K562 (cell line): ENCODE measurements at regions not wholly inside any gene's neighbourhood (a gene's known extent, or its start where the extent isn't known, plus 50 kb on each side); places are given as distances from the start of the nearest gene placed in this dataset.

Source experiments
- ATAC-seq: fragments of 200-7000 bp; cut with Tn5 transposase; 3 replicates; pipeline ENCODE4 v1.9.1; 2020; ENCODE audit warnings: moderate library complexity
- BruUV-seq: library from RNA; stranded (reverse); fragments of 400-500 nt; replicated peaks from 2 replicates; lab custom pipeline; 2021; lab: Mats Ljungman, UMichigan
- CTCF ChIA-PET: fragments of 300-600 bp; formaldehyde crosslinking; extraction: SDS; loops from one replicate; lab custom pipeline; 2021; ENCODE audit warnings: low intra/inter-chr PET ratio; lab: Yijun Ruan, JAX
- POLR2A ChIA-PET: fragments of 300-600, 350-650 bp; sonication (Branson Sonifier 250); formaldehyde crosslinking; extraction: SDS; loops from one replicate; lab custom pipeline; 2021; ENCODE audit warnings: antibody characterized with exemption, inconsistent platforms; lab: Yijun Ruan, JAX
- DNase-seq, 4 experiments: peaks; one replicate each; pipeline versions ENCODE4 v3.0.0 to v3.0.0-alpha.2; 2011 to 2018; ENCODE audit warnings: low spot score in 3 of 4, mixed read lengths in 3 of 4; ENCODE audit errors: extremely low read depth in 1 of 4
- FAIRE-seq: peaks from 2 replicates; lab custom pipeline; 2011; peaks lifted over from hg19 to GRCh38; lab: Jason Lieb, UNC
- H2AFZ ChIP-seq: 2 replicates; pipeline ENCODE4 v1.6.0; 2011; ENCODE audit warnings: low read depth, low read length, control low read depth, inconsistent platforms
- H3K27ac ChIP-seq: fragments of 200-600 bp; 3 replicates; pipeline ENCODE4 v1.8.0; 2011; ENCODE audit warnings: low read depth, mild to moderate bottlenecking, control low read depth, inconsistent platforms, low read length, moderate library complexity, mixed read lengths; ENCODE audit errors: extremely low read depth
- H3K27me3 ChIP-seq, 2 experiments: fragments of 300-600 bp in 1 of 2; 2 replicates in 1 of 2; 3 replicates in 1 of 2; pipeline versions ENCODE4 v1.6.0 to v1.8.0; 2011; ENCODE audit warnings: inconsistent platforms in 2 of 2, low read length in 2 of 2, mild to moderate bottlenecking in 1 of 2, mixed read lengths in 1 of 2, moderate library complexity in 1 of 2; ENCODE audit not compliant: control insufficient read depth in 2 of 2, insufficient read depth in 2 of 2
- H3K36me3 ChIP-seq: fragments of 300-600 bp; 3 replicates; pipeline ENCODE4 v1.8.0; 2011; ENCODE audit warnings: mild to moderate bottlenecking, low read length, inconsistent platforms; ENCODE audit not compliant: control insufficient read depth, insufficient read depth
- H3K4me1 ChIP-seq, 2 experiments: fragments of 200-600 bp in 1 of 2; replicated peaks in 1 of 2; 2 replicates in 1 of 2; 3 replicates in 1 of 2; pipeline versions ENCODE4 v1.5.1 to v1.8.0; 2011; ENCODE audit warnings: inconsistent platforms in 2 of 2, low read length in 2 of 2, mild to moderate bottlenecking in 1 of 2, mixed read lengths in 1 of 2, moderate library complexity in 1 of 2; ENCODE audit not compliant: control insufficient read depth in 2 of 2, insufficient read depth in 2 of 2
- H3K4me2 ChIP-seq: 2 replicates; pipeline ENCODE4 v1.6.1; 2011; ENCODE audit warnings: low read length, control low read depth, inconsistent platforms, mixed read lengths; ENCODE audit not compliant: insufficient read depth
- H3K4me3 ChIP-seq: fragments of 200-600 bp; sonication (generic), shearing (Covaris generic); 2 replicates; pipeline ENCODE4 v1.5.1; 2016; ENCODE audit warnings: control low read depth, inconsistent platforms
- H3K79me2 ChIP-seq: fragments of 200-600 bp; 3 replicates; pipeline ENCODE4 v1.8.0; 2011; ENCODE audit warnings: low read length, inconsistent platforms; ENCODE audit not compliant: control insufficient read depth, insufficient read depth
- H3K9ac ChIP-seq, 2 experiments: 2 replicates each; pipeline versions ENCODE4 v1.6.0 to v1.6.1; 2011; ENCODE audit warnings: low read depth in 2 of 2, low read length in 2 of 2, control low read depth in 1 of 2, inconsistent platforms in 1 of 2, mild to moderate bottlenecking in 1 of 2, mixed read lengths in 1 of 2; ENCODE audit not compliant: insufficient read depth in 1 of 2
- H3K9me1 ChIP-seq: one replicate; pipeline ENCODE4 v1.6.0; 2011; ENCODE audit warnings: inconsistent platforms, mild to moderate bottlenecking, low read length, moderate library complexity; ENCODE audit not compliant: control insufficient read depth, insufficient read depth
- H3K9me3 ChIP-seq: replicated peaks from 2 replicates; pipeline ENCODE4 v1.5.1; 2011; ENCODE audit warnings: low read depth, low read length, inconsistent platforms; ENCODE audit not compliant: control insufficient read depth, insufficient read depth
- H4K20me1 ChIP-seq: replicated peaks from 2 replicates; pipeline ENCODE4 v1.6.1; 2011; ENCODE audit warnings: low read length, inconsistent platforms, mixed read lengths; ENCODE audit not compliant: control insufficient read depth, insufficient read depth
- CREB3L1 ChIP-seq: fragments of 450-650 bp; IDR thresholded peaks from 2 replicates; pipeline ENCODE4 v1.6.1; 2014; ENCODE audit warnings: low read depth, mild to moderate bottlenecking, moderate library complexity, borderline replicate concordance
- E2F8 ChIP-seq: fragments of 450-650 bp; IDR thresholded peaks from 2 replicates; pipeline ENCODE4 v1.7.1; 2018; ENCODE audit warnings: mild to moderate bottlenecking, low read depth; ENCODE audit not compliant: partially characterized antibody
- EGR1 ChIP-seq: fragments of 450-650 bp; conservative IDR thresholded peaks from 2 replicates; pipeline ENCODE4 v1.6.1; 2017; ENCODE audit warnings: mild to moderate bottlenecking
- MBD1 ChIP-seq: fragments of 250-450 bp; sonication (Bioruptor Pico); IDR thresholded peaks from 2 replicates; pipeline ENCODE4 v1.8.0; 2022; ENCODE audit warnings: inconsistent platforms
- PREB ChIP-seq: sonication (generic); formaldehyde crosslinking; IDR thresholded peaks from 2 replicates; pipeline ENCODE4 v1.8.1; 2023; ENCODE audit warnings: mild to moderate bottlenecking, missing genetic modification reagents
- RNF219 ChIP-seq: fragments of 250-450 bp; sonication (Bioruptor Pico); IDR thresholded peaks from 2 replicates; pipeline ENCODE4 v1.5.0; 2022; ENCODE audit warnings: mild to moderate bottlenecking
- SAFB2 ChIP-seq: fragments of 200-400 bp; formaldehyde crosslinking; IDR thresholded peaks from 2 replicates; pipeline ENCODE4 v1.6.1; 2018; ENCODE audit warnings: borderline replicate concordance, low read length, low read depth, moderate library complexity; ENCODE audit not compliant: severe bottlenecking
- SMAD3 ChIP-seq: fragments of 450-650 bp; formaldehyde crosslinking; conservative IDR thresholded peaks from 2 replicates; pipeline ENCODE4 v1.4.0; 2020; ENCODE audit warnings: mild to moderate bottlenecking
- ZNF232 ChIP-seq: sonication (generic); formaldehyde crosslinking; IDR thresholded peaks from 2 replicates; pipeline ENCODE4 v1.8.0; 2022; ENCODE audit warnings: mild to moderate bottlenecking, missing genetic modification reagents
- WGBS: fragments of 100-300 bp; shearing (Covaris generic); methylation state at CpG from one replicate; pipeline ENCODE4 v1.1.6; 2016; ENCODE audit warnings: low coverage, mixed read lengths; ENCODE audit not compliant: insufficient coverage; ENCODE audit errors: missing lambda C conversion rate; 5-methylcytosine and 5-hydroxymethylcytosine counted together
- in situ Hi-C: fragments of 300-500 bp; cut with MboI; formaldehyde crosslinking; loops from 4 replicates; pipeline ENCODE4 v1.15.0; 2018; ENCODE audit warnings: inconsistent platforms, mixed read lengths
- intact Hi-C: fragments of 100-400 bp; cut with micrococcal nuclease; formaldehyde crosslinking; loops from 2 replicates; pipeline ENCODE4 v1.14.2; 2022

GRCh38 chr4:35934320-35934981 lies 309.9 kb downstream of the ARAP2 start (continued):
- TF ChIP-seq CREB3L1 (no peak), PREB (no peak), SAFB2 (no peak), SMAD3 (CRISPR knock-in tag) (no peak), EGR1 (no peak)

GRCh38 chr4:35938936-35939335 lies 305.4 kb downstream of the ARAP2 start:
- Histone ChIP-seq H3K27ac (no peak overlapping the region), H3K4me2 (no peak overlapping the region), H3K9ac (no peak overlapping the region), H3K79me2 (no peaks in the 10 kb centered on the region), H3K36me3 (no peaks in the 10 kb centered on the region), H2AFZ (no peak overlapping the region), H3K27me3 (no peaks in the 10 kb centered on the region), H3K9me1 (no peaks in the 10 kb centered on the region), H3K4me3 (no peak overlapping the region), H4K20me1 (no peaks in the 10 kb centered on the region), H3K4me1 (no peaks in the 10 kb centered on the region), H3K9me3 (no peaks in the 10 kb centered on the region)
- CTCF ChIA-PET: no interaction called here
- WGBS: 0% methylated on average over 3 of the region's 3 CpGs
- no peak for DNase-seq
- ATAC-seq: no peak
- intact Hi-C loops (no loop called here), in situ Hi-C loops (no loop called here)
- POLR2A ChIA-PET: no interaction called here
- no TSS peak for BruUV-seq
- FAIRE-seq: no peak
- no peak for TF ChIP-seq RNF219
- TF ChIP-seq MBD1: no peak
- TF ChIP-seq ZNF232 (CRISPR knock-in tag): no peak
- TF ChIP-seq E2F8: no peak
